Endothelial cell (in vitro differentiated cells): ENCODE measurements at regions not wholly inside any gene's neighbourhood (a gene's known extent, or its start where the extent isn't known, plus 50 kb on each side); places are given as distances from the start of the nearest gene placed in this dataset.
A peak's percentile ranks its signal among the peaks of the same experiment; 100 is the strongest.
"Not testable (repeated sequence)": the region's sequence is repeated elsewhere in the genome, so short reads cannot be mapped to it uniquely, and the experiment has no call there.

Experiments
- DNase-seq: peaks from one replicate; pipeline ENCODE4 v3.0.0; 2021; ENCODE audit warnings: low spot score
- H3K27ac Mint-ChIP-seq: one replicate; pipeline ENCODE4 v1.8.0; 2021; ENCODE audit warnings: mixed read lengths, inconsistent platforms; ENCODE audit not compliant: unreplicated experiment
- H3K27me3 Mint-ChIP-seq: one replicate; pipeline ENCODE4 v1.8.0; 2021; ENCODE audit warnings: mild to moderate bottlenecking, moderate library complexity, mixed read lengths, inconsistent platforms; ENCODE audit not compliant: unreplicated experiment
- H3K36me3 Mint-ChIP-seq: one replicate; pipeline ENCODE4 v1.8.0; 2021; ENCODE audit warnings: mild to moderate bottlenecking, low read depth, mixed read lengths, inconsistent platforms; ENCODE audit not compliant: unreplicated experiment
- H3K4me1 Mint-ChIP-seq: one replicate; pipeline ENCODE4 v1.8.0; 2021; ENCODE audit warnings: mild to moderate bottlenecking, mixed read lengths, inconsistent platforms; ENCODE audit not compliant: unreplicated experiment
- H3K4me3 Mint-ChIP-seq: one replicate; pipeline ENCODE4 v1.8.0; 2021; ENCODE audit warnings: mild to moderate bottlenecking, mixed read lengths, inconsistent platforms; ENCODE audit not compliant: unreplicated experiment
- H3K9me3 Mint-ChIP-seq: one replicate; pipeline ENCODE4 v1.8.0; 2021; ENCODE audit warnings: mixed read lengths, inconsistent platforms; ENCODE audit not compliant: unreplicated experiment
- CTCF ChIP-seq: fragments of 200-600 bp; sonication (generic); IDR thresholded peaks from one replicate; pipeline ENCODE4 v1.5.0; 2021; ENCODE audit warnings: antibody characterized with exemption; ENCODE audit not compliant: unreplicated experiment

GRCh38 chr20:12835999-12836398 is 172.8 kb upstream of the SPTLC3 start:
- DNase-seq, result no peak
- Mint-ChIP-seq H3K9me3 (no peaks in the 10 kb centered on the region), H3K4me3 (no peak overlapping the region), H3K36me3 (no peaks in the 10 kb centered on the region), H3K27me3 (peaks cover 3% of the 10 kb centered on the region), H3K27ac (no peak overlapping the region), H3K4me1 (no peaks in the 10 kb centered on the region)
- TF ChIP-seq CTCF, result no peak

GRCh38 chr20:12837646-12838045 is 171.1 kb upstream of the SPTLC3 start:
- no peaks in the 10 kb centered on the region for H3K9me3 Mint-ChIP-seq
- H3K4me3 Mint-ChIP-seq, result no peak overlapping the region
- no peaks in the 10 kb centered on the region for H3K36me3 Mint-ChIP-seq
- H3K4me1 Mint-ChIP-seq, result no peaks in the 10 kb centered on the region
- DNase-seq, result no peak
- peaks cover 3% of the 10 kb centered on the region for H3K27me3 Mint-ChIP-seq
- H3K27ac Mint-ChIP-seq, result no peak overlapping the region
- no peak for TF ChIP-seq CTCF

GRCh38 chr20:12838261-12838866 is 170.4 kb upstream of the SPTLC3 start:
- peak; percentile 66 for TF ChIP-seq CTCF
- Mint-ChIP-seq H3K36me3 (no peaks in the 10 kb centered on the region), H3K27ac (no peak overlapping the region), H3K4me1 (no peaks in the 10 kb centered on the region), H3K4me3 (no peak overlapping the region), H3K27me3 (peaks cover 3% of the 10 kb centered on the region), H3K9me3 (no peaks in the 10 kb centered on the region)
- DNase-seq, result peak; percentile 10

GRCh38 chr20:12847872-12848271 is 160.9 kb upstream of the SPTLC3 start:
- Mint-ChIP-seq H3K4me1 (no peaks in the 10 kb centered on the region), H3K36me3 (no peaks in the 10 kb centered on the region), H3K27me3 (no peaks in the 10 kb centered on the region), H3K9me3 (no peaks in the 10 kb centered on the region), H3K4me3 (no peak overlapping the region), H3K27ac (no peak overlapping the region)
- DNase-seq, result no peak
- TF ChIP-seq CTCF, result no peak

GRCh38 chr20:12849225-12849910 is 159.4 kb upstream of the SPTLC3 start:
- no peaks in the 10 kb centered on the region for H3K9me3 Mint-ChIP-seq
- H3K36me3 Mint-ChIP-seq, result no peaks in the 10 kb centered on the region
- TF ChIP-seq CTCF, result no peak
- H3K27ac Mint-ChIP-seq, result no peak overlapping the region
- DNase-seq, result no peak
- H3K4me3 Mint-ChIP-seq, result no peak overlapping the region
- H3K4me1 Mint-ChIP-seq, result no peaks in the 10 kb centered on the region
- no peaks in the 10 kb centered on the region for H3K27me3 Mint-ChIP-seq

- H3K9me3 Mint-ChIP-seq, H3K4me1 Mint-ChIP-seq, H3K36me3 Mint-ChIP-seq, DNase-seq, H3K4me3 Mint-ChIP-seq, H3K27ac Mint-ChIP-seq, H3K27me3 Mint-ChIP-seq: not testable (repeated sequence)
These were observed 151.1 kb upstream of the SPTLC3 start for GRCh38 chr20:12857643-12858042.
